ENCODE measurements at regions not wholly inside any gene's neighbourhood (a gene's known extent, or its start where the extent isn't known, plus 50 kb on each side); places are given as distances from the start of the nearest gene placed in this dataset.

DNA sequence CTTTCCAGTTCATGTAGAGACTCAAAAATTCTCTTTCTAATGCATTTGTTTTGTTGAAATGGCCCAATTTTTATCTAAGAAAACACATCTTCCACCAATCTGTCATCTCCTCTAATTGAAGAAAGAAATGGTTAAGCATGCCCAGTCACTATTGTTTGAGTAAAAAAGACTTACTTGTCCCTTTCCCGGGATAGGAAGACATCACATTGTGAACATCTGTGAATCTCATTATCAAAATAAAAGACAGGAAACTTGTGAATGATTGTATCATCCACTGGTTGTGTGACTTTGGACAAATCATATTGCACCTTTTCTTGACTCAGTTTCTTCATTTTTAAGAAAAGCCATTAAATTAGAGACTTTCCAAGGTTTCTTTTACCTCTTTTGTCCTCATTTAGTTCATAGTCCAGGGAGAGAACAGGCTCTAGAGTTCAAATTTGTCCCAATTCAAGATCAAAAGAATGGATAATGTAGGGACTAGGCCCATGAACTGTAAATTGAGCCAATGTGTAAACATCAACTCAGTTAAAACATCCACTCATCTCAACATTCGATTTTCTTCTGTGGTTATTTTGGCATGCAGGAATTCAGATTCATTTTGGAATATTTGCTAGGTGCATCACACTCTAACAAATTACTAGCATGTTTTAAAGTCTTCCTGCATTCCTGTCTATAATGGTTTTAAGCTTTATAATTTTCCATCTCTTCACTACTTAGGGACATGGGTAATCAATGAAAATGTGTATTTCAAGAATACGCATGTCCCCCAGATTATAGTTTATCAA lies 838.0 kb upstream of the WWC1 start:
- TF ChIP-seq CTCF (IDR thresholded peaks at IDR 0.05; ENCODE audit: insufficient read depth, low read length, poor library complexity, severe bottlenecking): no peak
- Histone ChIP-seq H3K27me3 (ENCODE audit: control insufficient read depth, insufficient read depth, low read length) (no peaks in the 10 kb centered on the region), H3K36me3 (ENCODE audit: control insufficient read depth, insufficient read depth, low read length) (no peaks in the 10 kb centered on the region), H3K4me3 (ENCODE audit: low read depth, low read length) (no peak overlapping the region)
- DNase-seq (ENCODE audit: low read depth): no peak

GRCh38 chr5:167458412-167458811 lies 833.0 kb upstream of the WWC1 start:
- no peak for DNase-seq (ENCODE audit: low read depth)

DNA sequence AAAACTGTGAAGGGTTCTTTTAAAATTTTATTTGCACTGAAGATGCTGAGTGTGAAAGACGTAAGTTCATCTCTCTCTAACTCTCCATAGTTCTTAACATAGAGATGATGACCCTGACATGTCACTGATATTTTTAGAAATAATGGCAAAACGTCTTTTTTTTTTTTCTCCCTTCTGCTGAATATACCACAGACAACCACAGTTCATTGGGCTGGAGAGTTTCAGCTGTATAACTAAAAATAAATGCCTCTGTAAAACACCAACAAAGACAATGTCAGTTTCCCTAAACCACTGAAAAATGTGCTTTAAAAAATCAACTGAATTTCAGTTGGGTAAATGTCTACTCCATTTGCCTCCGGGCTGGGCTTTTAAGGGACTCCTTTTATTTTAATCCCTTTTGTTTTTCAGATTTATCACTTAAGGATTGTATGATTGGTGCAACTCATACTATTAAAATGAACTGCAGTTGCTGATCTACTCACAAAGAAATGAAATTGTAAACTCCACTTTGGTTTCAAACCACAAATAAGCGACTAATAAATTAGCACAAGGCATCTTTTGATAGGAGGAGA lies 830.9 kb upstream of the WWC1 start:
- no peak overlapping the region for H3K4me3 ChIP-seq (ENCODE audit: low read depth, low read length)
- no peaks in the 10 kb centered on the region for H3K27me3 ChIP-seq (ENCODE audit: control insufficient read depth, insufficient read depth, low read length)
- DNase-seq (ENCODE audit: low read depth): no peak
- no peaks in the 10 kb centered on the region for H3K36me3 ChIP-seq (ENCODE audit: control insufficient read depth, insufficient read depth, low read length)
- no peak for TF ChIP-seq CTCF (IDR thresholded peaks at IDR 0.05; ENCODE audit: insufficient read depth, low read length, poor library complexity, severe bottlenecking)

More at GRCh38 chr5:167458412-167458811, 833.0 kb upstream of the WWC1 start:
- H3K4me3 ChIP-seq (ENCODE audit: low read depth, low read length): no peak overlapping the region
- H3K36me3 ChIP-seq (ENCODE audit: control insufficient read depth, insufficient read depth, low read length): no peaks in the 10 kb centered on the region
- no peaks in the 10 kb centered on the region for H3K27me3 ChIP-seq (ENCODE audit: control insufficient read depth, insufficient read depth, low read length)
- TF ChIP-seq CTCF (IDR thresholded peaks at IDR 0.05; ENCODE audit: insufficient read depth, low read length, poor library complexity, severe bottlenecking): no peak

- no peak for TF ChIP-seq CTCF (IDR thresholded peaks at IDR 0.05; ENCODE audit: insufficient read depth, low read length, poor library complexity, severe bottlenecking)
- no peak for DNase-seq (ENCODE audit: low read depth)
- Histone ChIP-seq H3K36me3 (ENCODE audit: control insufficient read depth, insufficient read depth, low read length) (no peaks in the 10 kb centered on the region), H3K4me3 (ENCODE audit: low read depth, low read length) (no peak overlapping the region), H3K27me3 (ENCODE audit: control insufficient read depth, insufficient read depth, low read length) (no peaks in the 10 kb centered on the region)
Observed at GRCh38 chr5:167463939-167464338, 827.5 kb upstream of the WWC1 start.

DNA sequence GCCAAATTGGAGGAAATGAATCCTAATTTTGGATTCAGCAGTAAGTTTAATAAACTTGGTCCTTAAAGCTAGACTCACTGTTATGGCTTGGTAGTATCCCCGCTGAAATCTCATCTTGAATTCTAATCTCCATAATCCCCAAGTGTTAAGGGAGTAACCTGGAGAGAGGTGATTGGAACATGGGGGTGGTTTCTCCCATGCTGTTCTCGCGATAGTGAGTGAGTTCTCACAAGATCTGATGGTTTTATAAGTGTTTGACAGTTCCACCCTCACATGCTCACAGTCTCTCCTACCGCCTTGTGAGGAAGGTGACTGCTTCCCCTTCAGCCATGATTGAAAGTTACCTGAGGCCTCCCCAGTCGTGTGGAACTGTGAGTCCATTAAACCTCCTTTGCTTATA lies 824.5 kb upstream of the WWC1 start:
- H3K4me3 ChIP-seq (ENCODE audit: low read depth, low read length): no peak overlapping the region
- DNase-seq (ENCODE audit: low read depth): no peak
- no peak for TF ChIP-seq CTCF (IDR thresholded peaks at IDR 0.05; ENCODE audit: insufficient read depth, low read length, poor library complexity, severe bottlenecking)
- H3K27me3 ChIP-seq (ENCODE audit: control insufficient read depth, insufficient read depth, low read length): no peaks in the 10 kb centered on the region
- H3K36me3 ChIP-seq (ENCODE audit: control insufficient read depth, insufficient read depth, low read length): no peaks in the 10 kb centered on the region

Measured in kidney epithelial cell (primary cell).